Smooth muscle cell (in vitro differentiated cells): ENCODE measurements at regions not wholly inside any gene's neighbourhood (a gene's known extent, or its start where the extent isn't known, plus 50 kb on each side); places are given as distances from the start of the nearest gene placed in this dataset.
"Not testable (repeated sequence)": the region's sequence is repeated elsewhere in the genome, so short reads cannot be mapped to it uniquely, and the experiment has no call there.

ENCODE experiments used
- DNase-seq: peaks from one replicate; lab custom pipeline; 2025; ENCODE audit not compliant: unreplicated experiment; lab: John Stamatoyannopoulos, UW
- H2AFZ ChIP-seq: fragments of 200-600 bp; sonication (generic); 2 replicates; pipeline ENCODE4 v1.6.0; 2016; ENCODE audit warnings: antibody characterized with exemption, low read depth, mild to moderate bottlenecking
- H3F3A ChIP-seq: fragments of 200-600 bp; sonication (generic); 2 replicates; pipeline ENCODE4 v1.6.0; 2017; ENCODE audit warnings: antibody characterized with exemption, low read depth
- H3K27ac ChIP-seq: fragments of 200-600 bp; sonication (generic); 2 replicates; pipeline ENCODE4 v1.5.1; 2016; ENCODE audit warnings: low read depth, mild to moderate bottlenecking
- H3K27me3 ChIP-seq: fragments of 200-600 bp; sonication (generic); 2 replicates; pipeline ENCODE4 v1.6.1; 2016; ENCODE audit warnings: low read depth, mild to moderate bottlenecking
- H3K36me3 ChIP-seq: fragments of 200-600 bp; sonication (generic); 2 replicates; pipeline ENCODE4 v1.5.1; 2016; ENCODE audit warnings: low read depth
- H3K4me1 ChIP-seq: fragments of 200-600 bp; sonication (generic); 2 replicates; pipeline ENCODE4 v1.5.1; 2016; ENCODE audit warnings: low read depth
- H3K4me2 ChIP-seq: fragments of 200-600 bp; sonication (generic); 2 replicates; pipeline ENCODE4 v1.6.0; 2016; ENCODE audit warnings: mild to moderate bottlenecking
- H3K4me3 ChIP-seq: fragments of 200-600 bp; sonication (generic); 2 replicates; pipeline ENCODE4 v1.5.1; 2016; ENCODE audit warnings: mild to moderate bottlenecking
- H3K79me2 ChIP-seq: fragments of 200-600 bp; sonication (generic); 2 replicates; pipeline ENCODE4 v1.6.0; 2016; ENCODE audit warnings: low read depth, mild to moderate bottlenecking
- H3K9ac ChIP-seq: fragments of 200-600 bp; sonication (generic); 2 replicates; pipeline ENCODE4 v1.6.0; 2016; ENCODE audit warnings: low read depth
- H3K9me3 ChIP-seq: fragments of 200-600 bp; sonication (generic); replicated peaks from 2 replicates; pipeline ENCODE4 v1.5.1; 2016; ENCODE audit warnings: low read depth
- H4K20me1 ChIP-seq: fragments of 200-600 bp; sonication (generic); 2 replicates; pipeline ENCODE4 v1.6.0; 2016; ENCODE audit warnings: low read depth
- WGBS: methylation state at CpG from one replicate; pipeline ENCODE4 v1.1.7; 2016; ENCODE audit warnings: low lambda C conversion rate; 5-methylcytosine and 5-hydroxymethylcytosine counted together

DNA sequence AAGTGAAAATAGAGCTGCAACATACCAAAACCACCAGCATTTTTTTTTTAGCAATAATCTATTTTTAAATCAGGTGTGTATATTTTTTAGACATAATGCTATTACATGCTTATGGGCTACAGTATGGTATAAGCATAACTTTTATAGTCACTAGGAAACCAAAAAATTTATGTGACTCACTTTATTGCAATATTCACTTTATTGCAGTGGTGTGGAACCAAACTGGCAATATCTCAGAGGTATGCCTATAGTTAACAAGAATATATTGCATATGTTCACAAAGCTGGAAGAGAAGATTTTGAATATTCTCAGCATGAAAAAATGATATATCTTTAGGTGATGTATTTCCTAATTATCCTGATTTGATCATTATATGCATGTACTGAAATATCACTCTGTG lies 128.8 kb upstream of the PLGLB2 start:
- H3K27me3 ChIP-seq, H3K36me3 ChIP-seq, H3K9ac ChIP-seq, H3K79me2 ChIP-seq, H3K4me1 ChIP-seq, H3K4me3 ChIP-seq, H3F3A ChIP-seq, H3K27ac ChIP-seq, DNase-seq, H4K20me1 ChIP-seq, H2AFZ ChIP-seq, H3K4me2 ChIP-seq, H3K9me3 ChIP-seq: not testable (repeated sequence)

DNA sequence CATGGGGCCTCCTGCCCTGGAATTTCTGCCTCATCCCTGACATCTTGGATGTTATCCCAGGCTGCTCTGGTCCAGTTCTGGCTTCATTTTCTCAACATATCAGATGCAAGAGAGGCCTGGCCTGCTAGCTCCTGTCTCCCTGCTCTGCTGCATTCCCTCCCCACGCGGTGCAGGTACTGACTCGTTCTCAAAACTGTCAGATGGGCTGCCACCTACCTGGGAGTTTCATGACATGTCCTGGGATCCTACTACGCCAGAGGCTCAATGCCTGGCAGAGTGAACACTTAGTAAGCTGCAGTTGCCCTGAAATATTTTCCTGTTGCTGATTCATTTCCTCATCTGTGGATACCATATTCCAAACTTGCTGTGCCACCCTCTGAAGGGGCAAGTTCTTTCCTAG lies 126.7 kb upstream of the PLGLB2 start:
- H3K4me2 ChIP-seq, H3K79me2 ChIP-seq, DNase-seq, H3K9ac ChIP-seq, H3K27ac ChIP-seq, H2AFZ ChIP-seq, H4K20me1 ChIP-seq, H3K27me3 ChIP-seq, H3K4me1 ChIP-seq, H3K4me3 ChIP-seq, H3K9me3 ChIP-seq, H3F3A ChIP-seq, H3K36me3 ChIP-seq: not testable (repeated sequence)
- WGBS: no CpG with 5 or more reads among the region's 4 CpGs

DNA sequence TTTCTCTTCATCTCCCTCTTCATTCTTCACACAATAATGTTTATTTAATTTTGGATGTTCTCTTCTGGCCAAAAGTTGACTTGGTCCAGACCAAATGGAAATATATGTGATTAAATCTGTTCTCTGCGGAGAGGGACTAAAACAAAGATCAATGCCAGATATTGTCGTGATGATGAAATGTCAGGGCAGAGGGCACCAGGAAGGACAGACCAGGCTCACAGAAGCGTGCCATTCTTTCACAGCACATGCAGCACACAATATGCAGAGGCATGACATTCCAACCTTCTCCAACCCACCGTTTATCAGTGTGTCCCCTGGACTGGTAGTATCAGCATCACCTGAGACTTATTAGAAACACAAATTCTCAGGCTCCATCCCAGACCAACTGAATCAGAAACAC lies 125.2 kb upstream of the PLGLB2 start:
- H3K27me3 ChIP-seq, H2AFZ ChIP-seq, DNase-seq, H3K79me2 ChIP-seq, H3K4me1 ChIP-seq, H3K4me3 ChIP-seq, H3K27ac ChIP-seq, H3K9me3 ChIP-seq, H4K20me1 ChIP-seq, H3K9ac ChIP-seq, H3F3A ChIP-seq, H3K36me3 ChIP-seq, H3K4me2 ChIP-seq: not testable (repeated sequence)
- WGBS: no CpG with 5 or more reads among the region's 4 CpGs

- not testable (repeated sequence) for H3K4me1 ChIP-seq, H4K20me1 ChIP-seq, H3K79me2 ChIP-seq, H3K9ac ChIP-seq, H3K36me3 ChIP-seq, H3K9me3 ChIP-seq, H3K27me3 ChIP-seq, H2AFZ ChIP-seq, H3K4me2 ChIP-seq, H3F3A ChIP-seq, DNase-seq, H3K4me3 ChIP-seq
- H3K27ac ChIP-seq: peak overlapping the region; percentile 47
- WGBS: 45% methylated on average over 10 of the region's 10 CpGs
These were observed 118.1 kb upstream of the PLGLB2 start for GRCh38 chr2:87629491-87630458.

DNA sequence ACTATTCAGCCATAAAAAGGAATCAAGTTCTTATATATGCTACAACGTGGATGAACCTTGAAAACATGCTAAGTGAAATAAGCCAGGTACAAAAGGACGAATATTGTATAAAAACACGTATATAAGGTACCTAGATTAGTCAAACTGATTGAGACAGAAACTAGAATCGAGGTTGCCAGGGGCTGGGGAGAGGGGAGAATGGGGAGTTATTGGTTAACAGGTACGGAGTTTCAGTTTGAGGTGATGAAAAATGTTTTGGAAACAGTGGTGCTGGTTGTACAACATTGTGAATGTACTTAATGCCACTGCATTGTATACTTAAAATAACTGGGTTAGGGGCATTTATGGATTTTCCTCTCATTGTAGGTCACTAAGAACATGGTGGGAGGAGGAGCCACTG lies 117.0 kb upstream of the PLGLB2 start:
- not testable (repeated sequence) for DNase-seq, H3K27me3 ChIP-seq, H3K9me3 ChIP-seq, H3K9ac ChIP-seq, H2AFZ ChIP-seq, H3K79me2 ChIP-seq, H3F3A ChIP-seq, H3K4me2 ChIP-seq, H4K20me1 ChIP-seq, H3K4me3 ChIP-seq, H3K4me1 ChIP-seq, H3K36me3 ChIP-seq, H3K27ac ChIP-seq
- WGBS: 100% methylated on average over 1 of the region's 5 CpGs

- H4K20me1 ChIP-seq, H3K4me1 ChIP-seq, DNase-seq, H2AFZ ChIP-seq, H3K4me2 ChIP-seq, H3F3A ChIP-seq, H3K4me3 ChIP-seq, H3K27ac ChIP-seq, H3K36me3 ChIP-seq, H3K9ac ChIP-seq, H3K9me3 ChIP-seq, H3K79me2 ChIP-seq, H3K27me3 ChIP-seq: not testable (repeated sequence)
- 97% methylated on average over 3 of the region's 3 CpGs for WGBS
These were observed 116.5 kb upstream of the PLGLB2 start for GRCh38 chr2:87631402-87631801.

- H3K9me3 ChIP-seq, DNase-seq, H3K4me3 ChIP-seq, H3K4me2 ChIP-seq, H2AFZ ChIP-seq, H3K27ac ChIP-seq, H3F3A ChIP-seq, H4K20me1 ChIP-seq, H3K79me2 ChIP-seq, H3K9ac ChIP-seq, H3K27me3 ChIP-seq, H3K36me3 ChIP-seq, H3K4me1 ChIP-seq: not testable (repeated sequence)
- 83% methylated on average over 2 of the region's 3 CpGs for WGBS
These were observed 114.5 kb upstream of the PLGLB2 start for GRCh38 chr2:87633287-87633963.

DNA sequence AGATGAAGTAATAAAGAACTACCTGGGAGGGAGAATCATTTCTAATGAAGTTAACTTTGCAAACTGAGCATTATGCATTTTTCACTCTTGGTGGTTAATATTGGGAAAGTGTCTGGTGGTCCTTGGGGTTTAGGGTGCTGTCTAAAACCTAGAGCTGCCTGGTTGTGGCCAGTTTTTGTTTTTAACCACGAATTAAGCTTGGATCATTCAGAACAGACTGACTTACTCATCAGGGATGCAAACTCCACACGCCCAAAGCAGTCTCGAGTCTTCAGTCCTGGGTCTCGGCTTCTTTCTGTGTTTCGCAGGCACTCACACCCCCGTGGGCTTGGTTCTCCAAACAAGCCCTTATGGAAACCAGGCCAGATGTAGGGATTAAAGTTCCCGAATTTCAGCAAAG lies 113.8 kb upstream of the PLGLB2 start:
- not testable (repeated sequence) for H3K36me3 ChIP-seq, H3K4me2 ChIP-seq, H3K9me3 ChIP-seq, H2AFZ ChIP-seq, H3K79me2 ChIP-seq, DNase-seq, H3K27me3 ChIP-seq, H3K4me3 ChIP-seq, H3F3A ChIP-seq, H4K20me1 ChIP-seq, H3K9ac ChIP-seq, H3K4me1 ChIP-seq
- WGBS: 33% methylated on average over 6 of the region's 7 CpGs
- H3K27ac ChIP-seq: peak overlapping the region; percentile 54
